HepG2 (cell line): ENCODE measurements at regions not wholly inside any gene's neighbourhood (a gene's known extent, or its start where the extent isn't known, plus 50 kb on each side); places are given as distances from the start of the nearest gene placed in this dataset.

Source experiments
- ATAC-seq: fragments of 200-7000 bp; cut with Tn5 transposase; 3 replicates; pipeline ENCODE4 v1.9.1; 2020; ENCODE audit warnings: mild to moderate bottlenecking, moderate library complexity
- BruUV-seq: library from RNA; stranded (reverse); fragments of 400-500 nt; replicated peaks from 2 replicates; lab custom pipeline; 2021; lab: Mats Ljungman, UMichigan
- CTCF ChIA-PET: fragments of 300-600 bp; formaldehyde crosslinking; extraction: SDS; loops from one replicate; lab custom pipeline; 2021; ENCODE audit warnings: low total read pairs, inconsistent platforms, low intra/inter-chr PET ratio; lab: Yijun Ruan, JAX
- POLR2A ChIA-PET: fragments of 350-600 bp; sonication (Branson Sonifier 250); formaldehyde crosslinking; loops from one replicate; lab custom pipeline; 2020; ENCODE audit warnings: antibody characterized with exemption, inconsistent platforms; lab: Yijun Ruan, JAX
- DNase-seq: peaks from one replicate; pipeline ENCODE4 v3.0.0-alpha.2; 2015; ENCODE audit warnings: low spot score
- FAIRE-seq: peaks from 3 replicates; lab custom pipeline; 2011; peaks lifted over from hg19 to GRCh38; lab: Jason Lieb, UNC
- H2AFZ ChIP-seq: one replicate; pipeline ENCODE4 v1.6.1; 2011; ENCODE audit warnings: low read length, inconsistent platforms
- H3K27ac ChIP-seq: fragments of 300-600 bp; 3 replicates; pipeline ENCODE4 v1.8.0; 2011; ENCODE audit warnings: mixed run types, mild to moderate bottlenecking, mixed read lengths, low read length, inconsistent platforms; ENCODE audit not compliant: insufficient read depth; ENCODE audit errors: extremely low read length
- H3K27me3 ChIP-seq, 2 experiments: fragments of 200-600 bp in 1 of 2; 2 replicates in 1 of 2; 3 replicates in 1 of 2; pipeline versions ENCODE4 v1.6.0 to v1.8.0; 2011; ENCODE audit warnings: low read length in 2 of 2, mild to moderate bottlenecking in 2 of 2, moderate library complexity in 2 of 2, inconsistent platforms in 1 of 2; ENCODE audit not compliant: insufficient read depth in 2 of 2, control insufficient read depth in 1 of 2
- H3K36me3 ChIP-seq, 2 experiments: fragments of 200-600 bp in 1 of 2; replicated peaks in 1 of 2; 2 replicates in 1 of 2; 3 replicates in 1 of 2; pipeline versions ENCODE4 v1.5.1 to v1.8.0; 2011; ENCODE audit warnings: low read length in 2 of 2, inconsistent platforms in 1 of 2; ENCODE audit not compliant: insufficient read depth in 2 of 2, control insufficient read depth in 1 of 2
- H3K4me1 ChIP-seq: 2 replicates; pipeline ENCODE4 v1.5.1; 2012; ENCODE audit warnings: low read length, inconsistent platforms; ENCODE audit not compliant: insufficient read depth
- H3K4me2 ChIP-seq: 2 replicates; pipeline ENCODE4 v1.6.0; 2011; ENCODE audit warnings: low read depth, low read length, inconsistent platforms
- H3K4me3 ChIP-seq, 3 experiments: fragments of 200-600 bp in 1 of 3; sonication (generic), shearing (Covaris generic) in 1 of 3; replicated peaks in 1 of 3; 2 replicates each; pipeline ENCODE4 v1.5.1; 2011 to 2016; ENCODE audit warnings: low read length in 3 of 3, inconsistent platforms in 2 of 3, low read depth in 2 of 3, mild to moderate bottlenecking in 2 of 3, control low read depth in 1 of 3, mixed read lengths in 1 of 3; ENCODE audit not compliant: insufficient read depth in 1 of 3
- H3K79me2 ChIP-seq: one replicate; pipeline ENCODE4 v1.6.1; 2011; ENCODE audit warnings: low read length, inconsistent platforms; ENCODE audit not compliant: insufficient read depth
- H3K9ac ChIP-seq: 2 replicates; pipeline ENCODE4 v1.6.0; 2011; ENCODE audit warnings: mild to moderate bottlenecking, low read depth, low read length, inconsistent platforms; ENCODE audit not compliant: insufficient read depth
- H3K9me3 ChIP-seq: 2 replicates; pipeline ENCODE4 v1.5.1; 2012; ENCODE audit warnings: mild to moderate bottlenecking, low read length
- H4K20me1 ChIP-seq: 2 replicates; pipeline ENCODE4 v1.6.0; 2011; ENCODE audit warnings: inconsistent platforms, mild to moderate bottlenecking, low read length, moderate library complexity; ENCODE audit not compliant: insufficient read depth
- ELF3 ChIP-seq: IDR thresholded peaks from 2 replicates; pipeline ENCODE4 v1.6.1; 2016; ENCODE audit warnings: missing genetic modification reagents, missing compliant biosample characterization
- FOXC1 ChIP-seq: sonication (generic); formaldehyde crosslinking; IDR thresholded peaks from 2 replicates; pipeline ENCODE4 v1.8.0; 2022; ENCODE audit warnings: mild to moderate bottlenecking, missing genetic modification reagents, borderline replicate concordance
- IKZF5 ChIP-seq: IDR thresholded peaks from 2 replicates; pipeline ENCODE4 v1.6.1; 2018; ENCODE audit warnings: missing genetic modification reagents, mild to moderate bottlenecking, missing compliant biosample characterization
- MAF1 ChIP-seq: sonication (generic); formaldehyde crosslinking; IDR thresholded peaks from 2 replicates; pipeline ENCODE4 v1.5.0; 2020; ENCODE audit warnings: missing genetic modification reagents, borderline replicate concordance
- ONECUT2 ChIP-seq: sonication (generic); formaldehyde crosslinking; IDR thresholded peaks from 2 replicates; pipeline ENCODE4 v1.4.0; 2020; ENCODE audit warnings: missing genetic modification reagents
- PAX8 ChIP-seq: sonication (generic); formaldehyde crosslinking; IDR thresholded peaks from 2 replicates; pipeline ENCODE4 v1.8.0; 2022; ENCODE audit warnings: mild to moderate bottlenecking, missing genetic modification reagents, borderline replicate concordance
- RARA ChIP-seq: IDR thresholded peaks from 2 replicates; pipeline ENCODE4 v1.6.1; 2016; ENCODE audit warnings: missing genetic modification reagents, missing compliant biosample characterization
- RFX3 ChIP-seq: IDR thresholded peaks from 2 replicates; pipeline ENCODE4 v1.6.1; 2016; ENCODE audit warnings: missing biosample characterization, missing genetic modification reagents
- ZC3H13 ChIP-seq: sonication (generic); formaldehyde crosslinking; IDR thresholded peaks from 2 replicates; pipeline ENCODE4 v1.8.1; 2023; ENCODE audit warnings: mild to moderate bottlenecking, missing genetic modification reagents, moderate library complexity
- ZNF17 ChIP-seq: sonication (generic); formaldehyde crosslinking; IDR thresholded peaks from 2 replicates; pipeline ENCODE4 v1.5.0; 2020; ENCODE audit warnings: mild to moderate bottlenecking, missing genetic modification reagents
- ZNF567 ChIP-seq: sonication (generic); formaldehyde crosslinking; IDR thresholded peaks from 2 replicates; pipeline ENCODE4 v1.8.1; 2023; ENCODE audit warnings: mild to moderate bottlenecking, missing genetic modification reagents, borderline replicate concordance
- WGBS: methylation state at CpG from one replicate; pipeline ENCODE4 v1.1.6; 2017; ENCODE audit warnings: low lambda C conversion rate; 5-methylcytosine and 5-hydroxymethylcytosine counted together
- in situ Hi-C: cut with HindIII; loops from 2 replicates; pipeline ENCODE4 v1.10.0; 2017; ENCODE audit warnings: low pct_unique_long_range_greater_than_20kb; ENCODE audit not compliant: extremely low pct_ligation_motif_present
- intact Hi-C: fragments of 100-400 bp; cut with micrococcal nuclease; formaldehyde crosslinking; loops from one replicate; pipeline ENCODE4 v1.10.0; 2022; ENCODE audit not compliant: unreplicated experiment
- TF ChIP-seq, protein P1 (sequence below): sonication (generic); formaldehyde crosslinking; IDR thresholded peaks from 2 replicates; pipeline ENCODE4 v1.9.0; 2021; ENCODE audit warnings: missing genetic modification reagents, borderline replicate concordance

- TF ChIP-seq ELF3 (CRISPR knock-in tag) (no peak), PAX8 (CRISPR knock-in tag) (no peak), ZNF567 (CRISPR knock-in tag) (no peak), IKZF5 (CRISPR knock-in tag) (no peak), RFX3 (CRISPR knock-in tag) (no peak)
- TF ChIP-seq, all 625 proteins: peak for 0
Observed at GRCh38 chr16:86948046-86948445, 369.1 kb downstream of the C16orf95 start (continued).

DNA sequence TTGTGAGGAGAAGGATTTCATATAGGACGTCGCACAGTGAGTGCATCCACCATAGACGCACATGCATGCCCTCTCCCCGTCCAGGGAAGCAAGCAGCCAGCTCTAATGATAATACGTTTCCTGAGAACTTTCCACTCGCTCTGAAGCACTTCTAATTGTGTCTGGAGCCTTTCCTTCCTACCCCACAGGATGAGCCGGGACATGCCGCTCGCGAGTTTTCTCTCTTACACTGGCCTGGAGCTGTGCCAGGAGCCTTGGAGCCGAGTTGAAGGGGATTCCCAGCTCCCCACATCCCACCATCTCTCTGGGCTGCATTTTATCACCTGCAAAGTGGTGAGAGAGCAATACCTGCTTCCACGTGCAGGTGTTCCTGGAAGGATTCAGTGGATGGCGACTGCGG is 368.1 kb downstream of the C16orf95 start:
- in situ Hi-C loops: no loop called here
- CTCF ChIA-PET: no interaction called here
- no peak overlapping the region for H2AFZ ChIP-seq
- no peaks in the 10 kb centered on the region for H4K20me1 ChIP-seq
- no peak overlapping the region for H3K27ac ChIP-seq
- no peak overlapping the region for H3K9ac ChIP-seq
- BruUV-seq: no TSS peak
- no peaks in the 10 kb centered on the region for H3K9me3 ChIP-seq
- TF ChIP-seq RARA: no peak
- TF ChIP-seq ZC3H13: no peak
- TF ChIP-seq, protein P1, sequence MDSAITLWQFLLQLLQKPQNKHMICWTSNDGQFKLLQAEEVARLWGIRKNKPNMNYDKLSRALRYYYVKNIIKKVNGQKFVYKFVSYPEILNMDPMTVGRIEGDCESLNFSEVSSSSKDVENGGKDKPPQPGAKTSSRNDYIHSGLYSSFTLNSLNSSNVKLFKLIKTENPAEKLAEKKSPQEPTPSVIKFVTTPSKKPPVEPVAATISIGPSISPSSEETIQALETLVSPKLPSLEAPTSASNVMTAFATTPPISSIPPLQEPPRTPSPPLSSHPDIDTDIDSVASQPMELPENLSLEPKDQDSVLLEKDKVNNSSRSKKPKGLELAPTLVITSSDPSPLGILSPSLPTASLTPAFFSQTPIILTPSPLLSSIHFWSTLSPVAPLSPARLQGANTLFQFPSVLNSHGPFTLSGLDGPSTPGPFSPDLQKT (CRISPR knock-in tag): no peak
- no peak for TF ChIP-seq ZNF17
- no peak for TF ChIP-seq FOXC1 (CRISPR knock-in tag)
- no peak for TF ChIP-seq MAF1 (CRISPR knock-in tag)
- TF ChIP-seq ONECUT2 (CRISPR knock-in tag): no peak
- TF ChIP-seq, all 625 proteins: peak for 0
- no peak for ATAC-seq
- Histone ChIP-seq H3K79me2 (no peaks in the 10 kb centered on the region), H3K4me3 (no peak overlapping the region), H3K4me1 (no peaks in the 10 kb centered on the region), H3K27me3 (peaks cover 4 to 33% of the 10 kb centered on the region in 2 experiments; a peak in 3 of 5 replicates), H3K36me3 (no peaks in the 10 kb centered on the region), H3K4me2 (no peak overlapping the region)
- no peak for DNase-seq
- intact Hi-C loops: no loop called here
- POLR2A ChIA-PET: no interaction called here
- WGBS: 26% methylated on average over 14 of the region's 14 CpGs
- FAIRE-seq: no peak
